ENCODE measurements at regions not wholly inside any gene's neighbourhood (a gene's known extent, or its start where the extent isn't known, plus 50 kb on each side); places are given as distances from the start of the nearest gene placed in this dataset.

GRCh38 chr2:168340931-168341330 is 93.5 kb upstream of the STK39 start:
- DNase-seq = no peak

DNA sequence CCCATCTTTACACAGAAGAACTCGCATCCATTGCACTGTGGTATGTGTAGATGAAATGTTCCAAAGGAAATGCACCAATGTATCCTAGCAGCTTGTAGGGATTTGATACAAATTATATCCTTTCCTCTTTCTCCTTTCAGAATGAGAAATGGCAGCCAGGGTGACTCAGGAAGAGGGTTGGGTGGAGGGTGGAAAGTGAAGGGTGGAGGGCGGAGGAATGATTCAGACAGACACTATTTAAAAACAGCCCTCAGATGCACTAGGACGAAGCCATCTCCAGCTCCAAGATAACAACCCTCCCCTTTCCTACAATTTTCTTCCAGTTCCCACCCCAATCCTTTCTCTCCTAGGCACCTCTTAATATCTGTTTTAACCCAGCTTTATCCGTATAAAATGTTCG is 96.2 kb upstream of the STK39 start:
- DNase-seq = peak; percentile 20

GRCh38 chr2:168344706-168345105 is 97.3 kb upstream of the STK39 start:
- DNase-seq = no peak

- no peak for DNase-seq
Measured at GRCh38 chr2:168345601-168346000, 98.2 kb upstream of the STK39 start.

- peak; percentile 59 for DNase-seq
Measured at GRCh38 chr2:168346725-168347477, 99.5 kb upstream of the STK39 start.

GRCh38 chr2:168348076-168348475 is 100.7 kb upstream of the STK39 start:
- no peak for DNase-seq

DNA sequence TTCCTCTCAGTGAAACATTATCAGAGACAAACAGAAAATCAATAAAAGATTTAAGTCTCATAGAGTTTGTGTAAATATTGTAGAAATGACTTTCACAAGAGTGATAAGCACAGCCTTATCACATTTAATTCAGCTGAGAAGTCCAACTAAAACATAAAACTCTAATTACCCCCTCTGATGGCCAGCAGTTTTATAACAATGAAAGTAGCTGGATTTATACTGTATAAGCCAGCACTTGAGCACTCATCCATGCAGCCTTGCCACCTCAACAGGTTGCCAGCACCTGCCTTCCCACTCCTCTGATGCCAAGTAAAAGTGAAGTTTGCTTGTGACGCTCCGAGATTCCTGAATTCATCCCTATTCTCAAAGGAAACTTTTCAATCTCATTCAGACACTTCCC is 103.0 kb upstream of the STK39 start:
- no peak for DNase-seq

DNA sequence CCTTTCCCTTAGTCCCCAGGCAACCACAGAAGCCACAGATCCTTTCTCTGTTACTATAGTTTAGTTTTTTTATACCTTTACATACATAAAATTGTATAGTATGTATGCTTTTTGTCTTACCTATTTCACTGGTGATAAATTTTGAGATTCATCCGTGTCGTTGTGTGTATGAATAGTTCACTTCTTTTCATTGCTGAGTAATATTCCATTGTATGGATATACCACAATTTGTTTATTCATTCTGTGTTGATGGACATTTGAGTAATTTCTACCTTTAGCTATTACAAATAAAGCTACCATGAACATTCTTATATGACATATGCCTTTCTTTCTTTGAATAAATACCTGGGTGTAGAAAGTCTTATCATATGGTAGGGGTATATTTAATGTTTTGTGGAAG is 102.8 kb upstream of the CERS6 start:
- no peak for DNase-seq

- DNase-seq = no peak
Measured at GRCh38 chr2:168354499-168354898, 101.6 kb upstream of the CERS6 start.

- no peak for DNase-seq
Measured at GRCh38 chr2:168355121-168355520, 101.0 kb upstream of the CERS6 start.

- no peak for DNase-seq
Measured at GRCh38 chr2:168355779-168356476, 100.1 kb upstream of the CERS6 start.

- DNase-seq = no peak
Measured at GRCh38 chr2:168356477-168356835, 99.6 kb upstream of the CERS6 start.

- DNase-seq = no peak
Measured at GRCh38 chr2:168357797-168358472, 98.1 kb upstream of the CERS6 start.

DNA sequence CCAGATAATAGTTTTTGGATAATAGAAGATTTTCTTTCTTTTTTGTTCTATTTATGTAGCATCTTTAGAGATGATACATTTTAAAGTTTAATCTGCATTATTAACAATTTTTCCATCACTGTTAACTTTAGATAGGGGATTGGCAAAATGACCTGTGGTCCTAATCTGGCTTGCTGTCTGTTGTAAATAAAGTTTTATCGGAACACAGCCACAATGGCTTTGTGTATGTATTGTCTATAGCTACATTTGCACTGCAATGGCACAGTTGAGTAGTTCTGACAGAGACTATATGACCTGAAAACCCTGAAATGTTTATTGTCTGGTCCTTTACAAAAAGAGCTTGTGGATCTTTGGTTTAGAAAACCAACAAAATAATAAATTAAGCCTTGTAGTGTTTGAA is 97.0 kb upstream of the CERS6 start:
- no peak for DNase-seq

- DNase-seq = no peak
Measured at GRCh38 chr2:168363347-168364092, 92.6 kb upstream of the CERS6 start.

GRCh38 chr2:168365094-168365621 is 90.9 kb upstream of the CERS6 start:
- DNase-seq = no peak

DNA sequence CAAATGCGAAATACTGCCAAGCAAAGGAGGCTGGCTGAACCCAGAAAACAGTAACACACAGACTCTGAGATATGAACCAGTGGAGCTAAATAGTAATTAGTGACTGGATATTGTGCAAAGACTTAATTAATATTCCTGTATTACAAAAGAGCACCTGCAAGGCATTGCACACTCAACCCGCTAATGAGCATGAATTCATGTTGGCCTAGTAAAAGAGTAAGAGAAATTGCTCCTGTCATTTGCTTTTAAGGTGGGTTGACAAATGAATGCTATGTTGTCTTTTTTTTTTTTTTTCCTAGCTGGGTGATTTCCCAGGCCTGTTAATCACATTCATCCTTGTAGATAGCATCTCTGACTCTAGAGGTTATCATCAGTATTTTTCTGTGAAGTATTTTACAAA is 87.0 kb upstream of the CERS6 start:
- DNase-seq = no peak

- DNase-seq = no peak
Measured at GRCh38 chr2:168371273-168372019, 84.6 kb upstream of the CERS6 start.

DNA sequence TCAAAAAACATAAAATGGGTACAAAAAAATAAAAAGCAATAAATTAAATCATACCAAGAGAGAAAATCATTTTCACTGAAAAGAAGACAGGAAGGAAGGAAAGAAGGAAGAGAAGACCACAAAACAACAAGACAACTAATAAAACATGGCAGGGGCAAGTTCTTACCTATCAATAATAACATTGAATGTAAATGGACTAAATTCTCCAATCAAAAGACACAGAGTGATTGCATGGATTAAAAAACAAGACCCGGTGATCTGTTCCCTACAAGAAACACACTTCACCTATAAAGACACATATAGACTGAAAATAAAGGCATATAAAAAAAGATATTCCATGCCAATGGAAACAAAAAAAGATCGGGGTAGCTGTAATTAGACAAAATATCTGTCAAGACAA is 82.6 kb upstream of the CERS6 start:
- no peak for DNase-seq

- no peak for DNase-seq
Measured at GRCh38 chr2:168375195-168375798, 80.8 kb upstream of the CERS6 start.

DNA sequence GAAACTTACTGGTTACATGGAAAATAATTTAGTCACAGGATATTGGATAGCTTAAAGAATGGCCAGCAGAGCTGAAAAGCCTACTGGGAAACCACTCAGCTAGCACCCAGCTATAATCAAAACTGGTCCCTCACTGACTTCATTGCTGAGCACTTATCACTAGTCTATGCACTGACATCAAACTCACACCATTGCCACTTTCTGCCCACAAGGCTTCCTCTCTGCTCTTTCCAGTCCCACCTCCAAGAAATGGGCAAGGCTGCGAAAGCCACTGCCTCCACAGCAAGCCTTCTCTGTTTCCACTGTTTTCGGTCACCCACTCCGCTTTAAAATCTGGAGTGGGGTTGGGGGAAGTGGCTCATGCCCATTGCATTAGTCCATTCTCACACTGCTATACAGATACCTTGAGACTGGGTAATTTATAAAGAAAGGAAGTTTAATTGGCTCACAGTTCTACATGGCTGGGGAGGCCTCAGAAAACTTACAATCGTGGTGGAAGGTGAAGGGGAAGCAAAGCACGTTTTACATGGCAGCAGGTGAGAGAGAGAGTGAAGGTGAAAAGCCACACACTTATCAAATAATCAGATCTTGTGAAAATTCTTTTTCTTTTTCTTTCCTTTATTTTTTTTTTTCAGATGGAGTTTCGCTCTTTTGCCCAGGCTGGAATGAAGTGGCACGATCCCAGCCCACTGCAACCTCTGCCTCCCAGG is 77.0 kb upstream of the CERS6 start:
- no peak for DNase-seq

All from amniotic stem cell (primary cell).